Raji (cell line): ENCODE measurements at regions not wholly inside any gene's neighbourhood (a gene's known extent, or its start where the extent isn't known, plus 50 kb on each side); places are given as distances from the start of the nearest gene placed in this dataset.

Experiments used
- POLR2A ChIP-seq: IDR thresholded peaks from 2 replicates; pipeline ENCODE4 v1.6.1; 2011; ENCODE audit warnings: low read depth, low read length, control low read depth; ENCODE audit not compliant: insufficient read depth

DNA sequence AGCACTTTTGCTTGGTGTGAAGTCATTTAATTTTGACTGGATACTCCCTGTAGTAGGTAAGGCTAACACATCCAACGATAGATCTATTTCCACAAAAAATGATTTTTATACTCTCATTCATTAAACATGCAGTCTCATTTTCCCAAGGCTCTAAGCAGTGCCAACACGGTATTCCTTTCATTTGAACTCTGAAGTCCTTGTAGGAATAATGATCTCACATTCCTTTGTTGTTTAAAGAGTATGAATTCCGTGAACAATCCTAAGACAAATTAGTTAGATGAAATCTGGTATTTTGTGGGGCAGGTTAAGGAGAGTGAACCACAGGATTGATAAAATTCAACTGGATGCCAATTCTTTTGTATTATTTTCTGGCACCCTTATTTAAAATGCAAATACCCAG, 66.6 kb downstream of the LACC1 start:
- TF ChIP-seq POLR2A, result no peak

DNA sequence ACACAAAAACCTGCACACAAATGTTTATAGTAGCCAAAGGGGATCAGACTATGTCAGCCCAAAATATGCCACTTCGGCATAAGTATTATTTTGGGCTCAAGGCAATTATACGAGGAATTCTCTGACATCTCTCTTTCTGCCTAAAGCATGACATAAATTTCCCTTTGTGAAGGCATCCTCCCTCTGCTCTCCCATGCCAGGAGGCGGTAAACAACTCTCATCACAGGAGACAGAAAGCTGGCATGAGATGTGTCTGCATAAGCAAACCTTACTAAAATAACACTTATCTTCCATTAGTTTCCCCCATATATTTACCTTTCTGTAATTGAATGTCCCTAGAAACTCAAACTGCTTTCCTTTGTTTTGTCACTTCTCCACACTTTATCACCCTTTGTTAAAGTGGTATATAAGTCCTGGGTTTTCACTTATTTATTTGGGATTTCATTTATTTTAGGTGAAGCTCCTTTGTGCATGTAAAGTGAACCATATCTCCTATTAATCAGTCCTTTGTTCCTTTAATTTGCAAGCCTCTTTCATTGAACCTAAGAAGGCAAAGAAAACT, 68.3 kb downstream of the LACC1 start:
- no peak for TF ChIP-seq POLR2A

DNA sequence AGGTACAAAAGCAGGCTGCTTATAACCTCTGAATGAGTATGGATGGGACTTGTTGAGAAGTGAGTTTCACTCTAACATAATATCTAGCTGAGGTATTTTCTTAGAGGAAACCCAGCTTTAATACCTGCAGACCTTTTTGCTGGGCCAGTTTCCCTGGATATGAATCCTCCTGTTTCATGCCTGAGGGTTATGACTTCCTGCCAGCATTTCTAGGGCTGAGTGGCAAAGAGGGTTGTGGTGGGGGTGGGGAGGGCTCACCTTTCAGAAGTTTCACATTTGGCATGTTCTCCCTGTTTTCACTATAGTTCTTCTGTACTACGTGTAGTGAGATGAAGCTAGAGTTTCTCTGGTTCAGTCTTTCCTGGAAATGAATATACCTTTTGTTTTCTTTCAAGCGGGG, 73.7 kb downstream of the LACC1 start:
- TF ChIP-seq POLR2A, result no peak

DNA sequence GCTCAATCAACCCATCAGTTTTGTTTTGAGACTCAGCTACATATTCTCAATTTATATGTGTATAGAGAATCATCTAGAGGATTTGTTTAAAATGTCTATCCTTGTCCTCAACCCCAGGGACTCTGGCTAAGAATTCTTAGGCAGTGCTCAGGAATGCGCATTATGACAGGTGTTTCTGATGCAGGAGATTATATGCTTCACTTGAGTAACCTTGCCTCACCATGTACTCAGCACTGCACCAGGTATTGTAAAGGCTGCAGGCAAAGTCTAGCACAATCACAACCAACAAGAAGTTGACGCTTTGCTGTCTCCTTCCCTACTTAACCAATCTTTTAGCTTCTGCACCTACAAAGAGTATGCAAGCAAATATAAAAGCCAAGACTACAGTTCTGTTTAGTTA, 79.6 kb downstream of the LACC1 start:
- TF ChIP-seq POLR2A, result no peak

DNA sequence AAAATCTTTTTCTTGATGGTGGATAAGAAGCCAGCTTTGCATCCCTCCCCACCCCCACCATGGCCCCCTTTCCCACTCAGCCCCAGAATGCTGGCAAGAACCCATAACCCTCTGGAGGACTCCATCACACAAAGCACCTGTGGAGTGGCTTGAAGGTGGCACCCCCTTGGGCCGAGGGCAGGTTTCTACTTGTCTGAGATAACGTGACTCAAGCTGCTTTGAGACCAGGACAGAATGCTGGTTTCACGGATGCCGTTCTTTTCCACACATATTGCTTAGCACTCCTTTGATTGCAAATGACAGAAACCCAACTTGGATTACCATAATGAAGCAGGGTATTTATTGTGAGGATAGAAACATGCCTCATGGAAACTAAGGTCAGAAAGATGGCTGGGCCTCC, 82.2 kb downstream of the LACC1 start:
- no peak for TF ChIP-seq POLR2A

DNA sequence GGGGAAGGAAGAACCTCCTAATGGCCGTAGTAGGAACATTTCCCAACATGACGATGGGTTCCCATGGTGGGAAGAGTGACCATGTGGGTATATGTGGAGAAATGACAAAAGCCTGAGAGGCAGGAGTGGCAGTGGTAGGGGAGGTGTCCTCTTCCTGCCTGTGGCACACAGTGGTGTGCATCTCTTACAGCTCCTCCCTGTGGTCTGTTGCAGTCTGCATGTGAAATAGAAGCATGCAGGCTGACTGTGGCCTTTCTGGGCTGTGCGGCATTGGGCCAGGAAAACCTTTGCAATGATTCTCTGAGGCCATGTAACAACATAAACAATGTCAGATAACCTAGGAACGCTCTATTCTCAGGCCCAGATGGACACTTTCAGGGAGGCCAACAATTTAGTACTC, 84.0 kb downstream of the LACC1 start:
- no peak for TF ChIP-seq POLR2A

DNA sequence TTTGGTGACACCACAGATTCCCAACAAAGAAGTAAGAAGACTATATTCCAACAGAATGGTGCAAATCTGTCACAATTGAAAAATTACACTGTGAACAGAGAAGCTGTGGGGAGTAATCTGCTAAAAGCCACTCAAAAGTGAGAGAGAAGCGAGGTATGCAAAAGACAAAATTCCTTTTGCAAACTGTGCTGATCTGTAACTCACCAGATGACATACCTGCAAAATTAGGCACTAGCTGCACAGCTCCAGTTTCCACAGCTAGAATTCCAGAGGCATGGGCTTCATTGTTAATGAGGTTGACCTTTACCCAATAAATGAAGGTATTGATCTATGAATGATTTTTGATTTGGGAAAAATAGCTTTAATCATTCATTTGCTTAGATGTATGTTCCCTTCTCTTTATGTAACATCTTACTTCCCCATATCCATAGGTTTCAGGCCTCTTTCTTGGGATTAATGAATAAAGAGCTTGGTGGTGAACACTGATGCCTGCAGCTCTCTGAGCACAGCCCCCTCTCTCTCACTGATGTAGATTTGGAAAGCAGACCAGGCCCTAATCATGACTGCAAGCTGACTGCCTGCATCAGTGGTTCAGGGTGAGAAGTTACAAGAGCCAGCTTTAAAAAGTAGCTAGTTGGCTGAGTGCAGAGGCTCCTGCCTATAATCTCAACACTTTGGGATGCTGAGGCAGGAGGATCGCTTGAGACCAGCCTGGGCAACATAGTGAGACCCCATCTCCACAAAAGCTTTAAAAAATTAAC, 85.2 kb downstream of the LACC1 start:
- no peak for TF ChIP-seq POLR2A

DNA sequence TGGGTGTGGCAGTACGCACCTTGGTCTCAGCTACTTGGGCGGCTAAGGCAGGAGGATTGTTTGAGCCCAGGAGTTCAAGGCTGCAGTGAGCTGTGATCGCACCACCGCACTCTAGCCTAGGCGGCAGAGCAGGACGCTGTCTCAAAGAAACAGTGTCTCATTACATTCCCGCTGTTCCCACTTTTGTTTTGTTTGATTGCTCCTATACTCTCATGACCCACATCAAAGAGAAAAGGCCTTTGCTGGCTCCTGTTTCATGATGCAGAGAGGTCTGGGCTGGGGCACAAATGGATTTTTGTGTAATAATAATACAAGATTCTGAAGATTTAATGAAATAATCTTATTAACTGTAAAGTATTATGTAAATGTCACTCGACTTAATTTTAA, 85.7 kb downstream of the LACC1 start:
- no peak for TF ChIP-seq POLR2A

DNA sequence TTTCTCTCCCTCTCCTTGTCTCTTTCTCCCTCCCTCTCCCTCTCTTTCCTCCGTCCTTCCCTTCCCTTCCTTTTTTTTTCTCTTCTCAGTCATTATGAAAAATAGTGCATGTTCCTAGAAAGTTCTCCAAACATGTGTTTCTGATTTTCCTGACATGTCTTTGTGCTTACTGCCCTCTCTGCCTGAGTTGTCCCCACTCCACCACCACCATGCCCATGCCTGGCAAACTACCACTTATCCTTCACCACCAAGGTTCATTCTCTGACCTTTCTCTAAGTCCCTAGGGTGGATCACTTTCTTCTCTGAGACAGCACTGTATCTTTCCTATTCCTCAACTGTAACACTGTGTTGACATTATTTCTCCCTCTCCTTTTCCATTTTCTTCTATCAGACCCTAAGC, 98.2 kb downstream of the LACC1 start:
- TF ChIP-seq POLR2A, result no peak

DNA sequence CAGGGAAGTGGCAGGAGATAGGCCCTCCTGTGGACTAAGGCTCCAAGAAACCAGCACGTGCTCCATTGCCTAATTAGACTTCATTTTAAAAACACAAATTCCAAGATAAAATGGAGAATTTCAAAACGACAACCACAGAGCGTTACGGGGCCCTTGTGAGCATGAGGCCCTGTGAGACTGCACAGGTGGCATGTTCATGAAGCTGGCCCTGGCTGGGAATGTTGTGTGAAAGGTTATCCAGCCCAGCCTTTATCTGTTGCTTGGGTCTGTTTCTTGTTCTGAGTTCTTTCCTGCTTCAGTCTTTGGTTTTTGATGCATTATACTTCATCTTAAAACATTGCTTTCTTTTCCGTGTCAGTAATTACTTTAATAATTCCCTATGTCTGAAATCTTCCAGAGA, 99.0 kb downstream of the LACC1 start:
- no peak for TF ChIP-seq POLR2A

DNA sequence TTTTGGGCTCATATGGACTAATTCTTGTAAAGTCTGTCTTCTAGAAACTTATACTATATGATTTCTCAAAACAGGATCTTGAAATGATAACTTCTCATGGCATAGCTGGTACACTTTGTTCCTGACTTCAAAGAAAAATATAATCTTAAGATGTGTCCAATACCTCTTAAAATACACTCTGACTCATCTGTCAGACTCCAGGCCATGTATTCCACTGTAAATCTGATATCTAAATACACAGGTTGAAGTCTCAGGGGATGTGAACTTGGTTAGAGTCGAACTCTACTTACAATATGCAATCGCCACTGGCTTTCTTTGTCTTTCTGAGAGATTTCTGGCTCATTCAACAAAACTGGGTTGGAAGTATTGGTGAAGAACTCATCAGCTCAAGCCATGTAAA, 99.8 kb downstream of the LACC1 start:
- no peak for TF ChIP-seq POLR2A

DNA sequence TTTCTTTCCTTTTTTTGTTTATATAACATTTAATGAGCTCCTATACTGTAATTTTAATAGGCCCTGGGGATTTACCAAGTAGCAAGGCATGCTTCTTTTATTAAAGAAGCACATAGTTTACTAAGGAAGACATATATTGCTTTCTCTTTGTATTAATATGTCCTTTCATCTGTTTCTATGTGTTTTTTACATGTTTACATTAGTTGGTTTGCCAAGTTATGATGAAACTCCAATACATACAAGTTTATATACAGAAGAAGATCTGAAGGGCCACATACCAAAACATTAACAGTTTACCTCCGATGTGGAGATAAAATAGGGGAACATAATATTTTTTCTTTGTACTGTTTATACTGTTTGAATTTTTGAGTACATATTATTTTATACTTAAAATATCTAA, 100.9 kb downstream of the LACC1 start:
- no peak for TF ChIP-seq POLR2A

DNA sequence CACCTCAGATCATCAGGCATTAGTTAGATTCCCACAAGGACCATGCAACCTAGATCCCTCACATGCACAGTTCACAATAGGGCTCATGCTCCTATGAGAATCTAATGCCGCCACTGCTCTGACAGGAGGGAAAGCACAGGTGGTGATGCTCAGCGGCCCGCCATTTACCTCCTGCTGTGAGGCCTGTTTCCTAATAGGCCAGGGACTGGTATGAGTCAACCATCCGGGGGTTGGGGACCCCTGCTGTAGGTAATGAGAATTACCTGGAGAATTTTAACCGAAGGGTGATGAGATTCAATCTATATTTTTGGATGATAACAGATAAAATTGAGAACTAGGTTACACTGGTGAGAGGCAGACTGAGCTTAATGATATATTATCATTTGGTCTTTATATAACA, 101.4 kb downstream of the LACC1 start:
- TF ChIP-seq POLR2A, result no peak

DNA sequence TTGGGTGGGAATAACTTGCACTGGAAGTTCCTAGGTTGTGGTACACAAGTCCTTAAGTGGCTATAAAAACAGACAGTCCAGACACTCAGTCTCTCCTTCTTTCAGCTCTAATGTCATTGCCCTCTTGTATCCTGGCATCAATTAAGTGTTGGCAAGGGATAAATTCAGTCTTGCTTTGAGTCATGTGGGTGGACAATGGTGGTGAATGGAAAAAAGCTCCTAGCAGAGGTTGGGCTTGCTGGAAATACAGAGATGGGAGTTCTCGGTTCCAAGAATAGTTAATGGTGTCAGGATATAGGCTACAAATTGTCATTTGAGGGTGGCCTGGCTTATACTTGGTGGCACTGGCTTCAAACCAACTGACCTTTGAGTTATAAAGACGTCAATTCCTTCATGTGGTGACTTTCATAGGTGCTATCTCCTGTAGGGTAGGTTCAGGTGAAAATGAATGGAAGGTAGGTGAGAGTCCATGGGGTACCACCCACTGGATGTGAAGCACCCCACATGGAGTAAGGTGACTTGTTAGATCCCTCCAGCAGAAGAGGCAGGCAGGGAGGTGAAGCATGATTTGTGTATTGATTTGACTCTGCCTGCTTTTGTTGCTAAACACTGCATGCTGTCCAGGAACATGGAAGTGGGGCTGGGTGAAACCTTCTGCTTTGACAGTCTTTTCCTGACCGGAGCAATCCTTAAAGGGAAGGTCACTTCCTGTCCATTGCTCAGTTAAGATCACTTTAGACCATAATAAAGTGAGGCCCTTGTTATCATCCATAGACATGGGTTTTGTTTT, 102.0 kb downstream of the LACC1 start:
- no peak for TF ChIP-seq POLR2A

DNA sequence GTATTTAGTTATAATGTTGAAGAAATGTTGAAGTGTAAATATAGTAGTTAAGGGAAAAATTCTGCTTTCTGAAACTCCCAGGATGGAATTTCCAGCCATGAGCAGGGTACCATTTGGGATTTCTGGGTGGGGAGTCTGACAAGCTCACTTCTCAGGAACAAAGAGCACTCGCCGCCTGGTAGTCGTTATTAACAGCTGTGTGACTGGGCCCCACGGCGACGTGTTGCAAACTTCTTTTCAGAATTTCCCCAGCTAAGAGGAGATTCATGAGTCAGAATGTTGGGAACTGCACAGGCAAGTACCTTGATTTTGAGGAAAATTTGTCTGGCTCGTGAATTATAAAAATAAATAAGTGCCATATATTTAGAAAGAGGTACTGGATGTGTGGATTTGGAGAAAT, 103.7 kb downstream of the LACC1 start:
- no peak for TF ChIP-seq POLR2A

DNA sequence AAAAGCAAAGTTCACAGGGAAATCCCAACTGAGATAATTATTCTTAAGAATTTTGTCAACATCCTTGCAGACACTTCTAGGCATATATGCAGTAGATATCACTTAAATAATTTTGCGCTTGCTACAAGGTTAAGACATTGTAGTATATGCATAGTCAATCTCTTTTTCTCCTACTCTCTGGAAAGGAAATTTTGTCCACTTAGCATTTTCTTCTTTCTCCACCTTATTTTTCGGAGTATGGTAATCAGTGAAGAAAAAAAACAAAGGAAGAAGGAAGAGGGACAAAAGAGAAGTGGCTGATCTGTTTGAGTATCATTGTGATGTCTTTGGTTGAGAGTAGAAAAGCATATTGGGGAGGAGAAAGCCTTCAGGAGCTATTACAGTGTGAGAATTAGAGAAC, 104.6 kb downstream of the LACC1 start:
- TF ChIP-seq POLR2A, result no peak
